ENCODE measurements at regions not wholly inside any gene's neighbourhood (a gene's known extent, or its start where the extent isn't known, plus 50 kb on each side); places are given as distances from the start of the nearest gene placed in this dataset.

GRCh38 chr1:25130895-25131294 is 101.4 kb downstream of the SYF2 start:
- CTCF ChIA-PET, result no interaction called here
- no peak overlapping the region for H3K27ac Mint-ChIP-seq
- Histone ChIP-seq H3K4me1 (ENCODE audit: control insufficient read depth in 2 of 2, insufficient read depth in 2 of 2, low read length in 2 of 2) (no peaks in the 10 kb centered on the region), H3K9me3 (ENCODE audit: control extremely low read depth in 1 of 3, control insufficient read depth in 2 of 3, insufficient read depth in 1 of 3, low read length in 2 of 3) (no peaks in the 10 kb centered on the region), H3K9ac (ENCODE audit: low read length) (no peak overlapping the region), H4K20me1 (ENCODE audit: control insufficient read depth, insufficient read depth, low read length, poor library complexity, severe bottlenecking) (no peaks in the 10 kb centered on the region), H2AFZ (ENCODE audit: insufficient read depth, low read depth, low read length, poor library complexity, severe bottlenecking) (no peak overlapping the region), H3K4me3 (ENCODE audit: control extremely low read depth in 1 of 5, extremely low read depth in 1 of 5, insufficient read depth in 1 of 5, low read depth in 2 of 5, low read length in 4 of 5) (no peak overlapping the region), H3K27me3 (replicated peaks in 1 of 4; ENCODE audit: control extremely low read depth in 1 of 4, control insufficient read depth in 3 of 4, insufficient read depth in 4 of 4, low read length in 3 of 4) (no peaks in the 10 kb centered on the region), H3K4me2 (replicated peaks; ENCODE audit: low read depth, low read length, poor library complexity, severe bottlenecking) (no peak overlapping the region), H3K36me3 (replicated peaks in 1 of 2; ENCODE audit: control extremely low read depth in 1 of 2, control insufficient read depth in 1 of 2, extremely low read depth in 1 of 2, insufficient read depth in 2 of 2, low read length in 1 of 2) (no peaks in the 10 kb centered on the region), H3K27ac (ENCODE audit: low read length in 2 of 2) (no peak overlapping the region), H3K79me2 (ENCODE audit: control insufficient read depth, insufficient read depth, low read length) (no peaks in the 10 kb centered on the region)
- H3K4me1 Mint-ChIP-seq, result no peaks in the 10 kb centered on the region
- intact Hi-C loops (cut with micrococcal nuclease), result no loop called here
- TF ChIP-seq EZH2 (IDR thresholded peaks at IDR 0.05; ENCODE audit: borderline replicate concordance, insufficient read depth, low read depth, low read length, poor library complexity, severe bottlenecking) (no peak), CTCF (IDR thresholded peaks at IDR 0.05) (no peak)
- H3K9me3 Mint-ChIP-seq (ENCODE audit: insufficient read depth), result no peaks in the 10 kb centered on the region
- POLR2A ChIA-PET, result no interaction called here
- peaks cover 3% of the 10 kb centered on the region for H3K27me3 Mint-ChIP-seq
- 94% methylated on average over 2 of the region's 5 CpGs for WGBS (ENCODE audit: insufficient coverage)
- DNase-seq (no peak), ATAC-seq (ENCODE audit: low read depth) (no peak)
- no peak overlapping the region for H3K4me3 Mint-ChIP-seq

GRCh38 chr1:25129380-25129779 is 102.9 kb downstream of the SYF2 start:
- Histone ChIP-seq H3K27ac (ENCODE audit: low read length in 2 of 2) (no peak overlapping the region), H4K20me1 (ENCODE audit: control insufficient read depth, insufficient read depth, low read length, poor library complexity, severe bottlenecking) (no peaks in the 10 kb centered on the region), H3K9me3 (ENCODE audit: control extremely low read depth in 1 of 3, control insufficient read depth in 2 of 3, insufficient read depth in 1 of 3, low read length in 2 of 3) (no peaks in the 10 kb centered on the region), H3K9ac (ENCODE audit: low read length) (no peak overlapping the region), H2AFZ (ENCODE audit: insufficient read depth, low read depth, low read length, poor library complexity, severe bottlenecking) (no peak overlapping the region), H3K36me3 (replicated peaks in 1 of 2; ENCODE audit: control extremely low read depth in 1 of 2, control insufficient read depth in 1 of 2, extremely low read depth in 1 of 2, insufficient read depth in 2 of 2, low read length in 1 of 2) (no peaks in the 10 kb centered on the region), H3K79me2 (ENCODE audit: control insufficient read depth, insufficient read depth, low read length) (no peaks in the 10 kb centered on the region), H3K27me3 (replicated peaks in 1 of 4; ENCODE audit: control extremely low read depth in 1 of 4, control insufficient read depth in 3 of 4, insufficient read depth in 4 of 4, low read length in 3 of 4) (no peaks in the 10 kb centered on the region), H3K4me1 (ENCODE audit: control insufficient read depth in 2 of 2, insufficient read depth in 2 of 2, low read length in 2 of 2) (no peaks in the 10 kb centered on the region), H3K4me3 (ENCODE audit: control extremely low read depth in 1 of 5, extremely low read depth in 1 of 5, insufficient read depth in 1 of 5, low read depth in 2 of 5, low read length in 4 of 5) (no peak overlapping the region), H3K4me2 (replicated peaks; ENCODE audit: low read depth, low read length, poor library complexity, severe bottlenecking) (no peak overlapping the region)
- no peaks in the 10 kb centered on the region for H3K9me3 Mint-ChIP-seq (ENCODE audit: insufficient read depth)
- POLR2A ChIA-PET, result no interaction called here
- no peak for ATAC-seq (ENCODE audit: low read depth)
- TF ChIP-seq EZH2 (IDR thresholded peaks at IDR 0.05; ENCODE audit: borderline replicate concordance, insufficient read depth, low read depth, low read length, poor library complexity, severe bottlenecking), result no peak
- TF ChIP-seq CTCF (IDR thresholded peaks at IDR 0.05), result no peak
- intact Hi-C loops (cut with micrococcal nuclease), result no loop called here
- no peaks in the 10 kb centered on the region for H3K27me3 Mint-ChIP-seq
- CTCF ChIA-PET, result no interaction called here
- H3K27ac Mint-ChIP-seq, result no peak overlapping the region
- no peak for DNase-seq
- H3K4me1 Mint-ChIP-seq, result no peaks in the 10 kb centered on the region
- 96% methylated on average over 9 of the region's 12 CpGs for WGBS (ENCODE audit: insufficient coverage)
- no peak overlapping the region for H3K4me3 Mint-ChIP-seq
